IMR-90 (cell line): ENCODE measurements at regions not wholly inside any gene's neighbourhood (a gene's known extent, or its start where the extent isn't known, plus 50 kb on each side); places are given as distances from the start of the nearest gene placed in this dataset.

Experiments used
- NFE2L2 ChIP-seq: fragments of 150-350 bp; IDR thresholded peaks from 2 replicates; pipeline ENCODE4 v1.6.1; 2016; ENCODE audit warnings: low read depth, mild to moderate bottlenecking, low read length
- RFX5 ChIP-seq: IDR thresholded peaks from 2 replicates; pipeline ENCODE4 v1.8.0; 2012; ENCODE audit warnings: low read depth, mild to moderate bottlenecking, low read length, moderate library complexity
- TF ChIP-seq, protein P1 (sequence below): fragments of 150-350 bp; IDR thresholded peaks from 2 replicates; pipeline ENCODE4 v1.6.1; 2017; ENCODE audit warnings: mild to moderate bottlenecking, antibody characterized with exemption, low read length, low read depth
- TF ChIP-seq, protein P2 (sequence below): conservative IDR thresholded peaks from 2 replicates; pipeline ENCODE4 v1.5.1; 2012; ENCODE audit warnings: mild to moderate bottlenecking, low read depth, low read length, improper control_type of control experiment

DNA sequence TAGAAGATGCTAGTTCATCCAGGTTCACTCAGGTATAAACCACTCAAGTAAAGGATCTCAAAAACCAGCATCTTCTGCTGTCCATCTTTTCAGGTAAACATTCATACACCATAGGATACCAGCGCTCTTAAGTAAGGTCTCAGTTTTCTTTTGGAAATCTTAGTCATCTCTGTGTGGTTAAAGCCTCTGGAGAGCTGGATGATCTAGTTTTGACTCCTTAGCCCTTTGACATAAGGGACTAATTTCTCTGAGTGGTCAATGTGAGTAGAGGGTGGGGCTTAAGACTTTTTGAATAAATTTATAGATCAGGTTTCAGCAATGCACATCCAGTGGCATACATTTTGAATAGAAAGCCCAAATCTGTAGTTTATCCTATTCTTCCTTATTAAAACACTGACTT lies 92.3 kb downstream of the CTH start:
- TF ChIP-seq, protein P1, sequence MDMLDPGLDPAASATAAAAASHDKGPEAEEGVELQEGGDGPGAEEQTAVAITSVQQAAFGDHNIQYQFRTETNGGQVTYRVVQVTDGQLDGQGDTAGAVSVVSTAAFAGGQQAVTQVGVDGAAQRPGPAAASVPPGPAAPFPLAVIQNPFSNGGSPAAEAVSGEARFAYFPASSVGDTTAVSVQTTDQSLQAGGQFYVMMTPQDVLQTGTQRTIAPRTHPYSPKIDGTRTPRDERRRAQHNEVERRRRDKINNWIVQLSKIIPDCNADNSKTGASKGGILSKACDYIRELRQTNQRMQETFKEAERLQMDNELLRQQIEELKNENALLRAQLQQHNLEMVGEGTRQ: no peak
- no peak for TF ChIP-seq NFE2L2
- TF ChIP-seq RFX5: no peak
- TF ChIP-seq, protein P2, sequence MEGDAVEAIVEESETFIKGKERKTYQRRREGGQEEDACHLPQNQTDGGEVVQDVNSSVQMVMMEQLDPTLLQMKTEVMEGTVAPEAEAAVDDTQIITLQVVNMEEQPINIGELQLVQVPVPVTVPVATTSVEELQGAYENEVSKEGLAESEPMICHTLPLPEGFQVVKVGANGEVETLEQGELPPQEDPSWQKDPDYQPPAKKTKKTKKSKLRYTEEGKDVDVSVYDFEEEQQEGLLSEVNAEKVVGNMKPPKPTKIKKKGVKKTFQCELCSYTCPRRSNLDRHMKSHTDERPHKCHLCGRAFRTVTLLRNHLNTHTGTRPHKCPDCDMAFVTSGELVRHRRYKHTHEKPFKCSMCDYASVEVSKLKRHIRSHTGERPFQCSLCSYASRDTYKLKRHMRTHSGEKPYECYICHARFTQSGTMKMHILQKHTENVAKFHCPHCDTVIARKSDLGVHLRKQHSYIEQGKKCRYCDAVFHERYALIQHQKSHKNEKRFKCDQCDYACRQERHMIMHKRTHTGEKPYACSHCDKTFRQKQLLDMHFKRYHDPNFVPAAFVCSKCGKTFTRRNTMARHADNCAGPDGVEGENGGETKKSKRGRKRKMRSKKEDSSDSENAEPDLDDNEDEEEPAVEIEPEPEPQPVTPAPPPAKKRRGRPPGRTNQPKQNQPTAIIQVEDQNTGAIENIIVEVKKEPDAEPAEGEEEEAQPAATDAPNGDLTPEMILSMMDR: no peak
